EH (cell line): ENCODE measurements at regions not wholly inside any gene's neighbourhood (a gene's known extent, or its start where the extent isn't known, plus 50 kb on each side); places are given as distances from the start of the nearest gene placed in this dataset.
"Not testable (repeated sequence)": the region's sequence is repeated elsewhere in the genome, so short reads cannot be mapped to it uniquely, and the experiment has no call there.

Experiments used
- DNase-seq: peaks from one replicate; pipeline ENCODE4 v3.0.0-alpha.2; 2015; ENCODE audit warnings: low read depth

DNA sequence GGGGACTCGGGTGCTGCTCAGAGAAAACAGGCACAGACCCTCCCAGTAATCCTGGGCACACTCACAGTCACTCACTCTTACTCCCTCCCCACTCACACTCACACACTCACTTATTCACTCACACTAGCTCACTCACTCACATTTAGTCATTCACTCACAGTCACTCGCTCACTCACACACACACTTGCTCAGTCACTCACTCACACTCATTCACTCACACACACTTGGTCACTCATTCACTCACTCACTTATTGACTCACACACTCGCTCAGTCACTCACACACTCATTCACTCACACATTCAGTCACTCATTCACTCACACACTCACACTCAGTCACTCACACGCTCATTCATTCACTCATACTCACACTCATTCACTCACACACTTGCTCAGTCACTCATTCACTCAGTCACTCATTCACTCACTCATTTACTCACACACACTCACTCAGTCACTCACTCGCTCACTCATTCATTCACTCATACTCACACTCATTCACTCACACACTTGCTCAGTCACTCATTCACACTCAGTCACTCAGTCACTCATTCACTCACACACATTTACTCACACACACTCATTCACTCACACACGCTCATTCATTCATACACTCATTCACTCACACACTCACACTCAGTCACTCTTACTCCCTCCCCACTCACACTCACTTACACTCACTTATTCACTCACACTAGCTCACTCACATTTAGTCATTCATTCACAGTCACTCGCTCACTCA is 164.2 kb upstream of the C1orf174 start:
- DNase-seq: no peak

- DNase-seq: no peak
These were observed 167.0 kb upstream of the C1orf174 start for GRCh38 chr1:4066860-4067599.

DNA sequence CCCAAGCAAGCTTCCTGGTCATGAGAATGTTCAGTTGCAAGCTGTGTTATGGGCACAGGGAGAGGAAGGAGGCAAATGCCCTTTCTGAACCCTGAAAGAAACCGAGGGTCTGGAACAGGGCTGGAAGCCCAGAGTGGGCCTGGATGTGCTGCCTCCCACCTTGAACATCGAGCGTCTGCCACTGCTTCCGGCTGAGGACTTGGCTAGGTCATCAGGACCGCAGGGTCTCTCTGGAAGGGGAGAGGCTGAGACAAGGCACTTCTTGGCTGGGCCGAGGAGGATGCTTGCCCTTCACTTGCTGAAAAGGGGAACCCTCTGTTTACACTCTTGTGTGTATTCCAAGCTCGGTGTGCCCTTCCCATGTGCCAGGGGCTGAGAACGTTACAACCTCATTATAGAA is 168.0 kb upstream of the C1orf174 start:
- no peak for DNase-seq

DNA sequence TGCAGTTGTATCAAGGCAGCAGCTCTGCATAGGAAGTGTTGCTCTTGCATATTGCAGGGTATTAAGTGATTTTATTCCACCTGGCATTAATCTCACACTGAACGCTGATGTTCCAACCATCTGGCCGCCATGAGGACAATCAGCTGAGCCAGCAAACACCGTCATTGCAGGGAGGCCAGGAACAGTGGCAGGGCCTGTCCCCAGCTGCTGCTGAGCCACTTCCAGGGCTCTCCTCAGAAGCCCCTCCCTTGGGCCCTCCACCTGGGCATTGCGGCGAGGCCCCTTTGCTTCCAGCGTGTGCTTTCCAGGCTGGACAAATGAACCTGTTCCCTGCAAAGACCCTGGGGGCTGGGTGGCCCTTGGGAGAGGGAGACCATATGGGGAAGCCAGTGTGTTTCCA is 171.6 kb upstream of the C1orf174 start:
- DNase-seq: no peak

- no peak for DNase-seq
These were observed 172.5 kb upstream of the C1orf174 start for GRCh38 chr1:4072481-4073153.

DNA sequence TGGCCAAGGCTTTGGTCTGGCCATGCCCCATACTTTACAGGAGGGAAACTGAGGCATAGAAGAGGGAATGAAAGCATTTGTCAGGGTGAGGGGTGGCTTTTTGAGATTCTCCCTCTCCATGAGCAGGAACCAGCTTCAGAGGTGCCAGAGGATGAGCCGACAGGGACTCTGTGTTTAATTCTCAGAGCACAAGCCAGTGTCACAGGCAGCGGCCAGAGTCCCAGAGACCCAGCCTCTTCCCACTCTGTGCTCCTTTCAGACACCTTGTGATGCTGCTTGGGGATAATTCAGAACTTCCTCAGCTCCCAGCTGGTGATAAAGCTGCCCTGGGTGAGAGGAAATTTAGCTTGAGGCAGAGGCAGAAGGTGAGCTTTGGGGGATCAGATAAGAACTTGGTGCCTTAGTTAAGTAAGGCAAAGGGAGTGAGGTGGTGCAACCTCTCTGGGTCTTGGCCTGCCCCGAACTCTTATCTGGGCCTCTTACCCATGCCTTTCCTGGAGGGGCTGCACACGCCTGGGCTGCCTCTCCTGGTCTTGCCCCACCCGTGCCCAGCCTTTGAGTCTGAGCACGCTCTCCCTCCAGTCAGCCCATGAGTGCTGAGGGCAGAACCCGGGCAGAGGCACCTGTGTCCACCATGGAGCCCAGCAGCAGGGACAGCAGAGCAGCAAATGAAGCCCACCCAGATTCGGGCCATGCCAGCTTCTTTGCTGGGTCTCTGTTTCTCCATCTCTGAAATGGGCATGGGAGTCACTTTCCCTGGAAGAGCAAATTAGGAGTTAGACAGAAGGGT is 175.6 kb upstream of the C1orf174 start:
- DNase-seq: no peak

- no peak for DNase-seq
These were observed 176.3 kb upstream of the C1orf174 start for GRCh38 chr1:4076346-4076745.

GRCh38 chr1:4078091-4078962 is 178.3 kb upstream of the C1orf174 start:
- DNase-seq: not testable (repeated sequence)

GRCh38 chr1:4079815-4080214 is 179.7 kb upstream of the C1orf174 start:
- DNase-seq: no peak

GRCh38 chr1:4081806-4082711 is 182.0 kb upstream of the C1orf174 start:
- DNase-seq: no peak

DNA sequence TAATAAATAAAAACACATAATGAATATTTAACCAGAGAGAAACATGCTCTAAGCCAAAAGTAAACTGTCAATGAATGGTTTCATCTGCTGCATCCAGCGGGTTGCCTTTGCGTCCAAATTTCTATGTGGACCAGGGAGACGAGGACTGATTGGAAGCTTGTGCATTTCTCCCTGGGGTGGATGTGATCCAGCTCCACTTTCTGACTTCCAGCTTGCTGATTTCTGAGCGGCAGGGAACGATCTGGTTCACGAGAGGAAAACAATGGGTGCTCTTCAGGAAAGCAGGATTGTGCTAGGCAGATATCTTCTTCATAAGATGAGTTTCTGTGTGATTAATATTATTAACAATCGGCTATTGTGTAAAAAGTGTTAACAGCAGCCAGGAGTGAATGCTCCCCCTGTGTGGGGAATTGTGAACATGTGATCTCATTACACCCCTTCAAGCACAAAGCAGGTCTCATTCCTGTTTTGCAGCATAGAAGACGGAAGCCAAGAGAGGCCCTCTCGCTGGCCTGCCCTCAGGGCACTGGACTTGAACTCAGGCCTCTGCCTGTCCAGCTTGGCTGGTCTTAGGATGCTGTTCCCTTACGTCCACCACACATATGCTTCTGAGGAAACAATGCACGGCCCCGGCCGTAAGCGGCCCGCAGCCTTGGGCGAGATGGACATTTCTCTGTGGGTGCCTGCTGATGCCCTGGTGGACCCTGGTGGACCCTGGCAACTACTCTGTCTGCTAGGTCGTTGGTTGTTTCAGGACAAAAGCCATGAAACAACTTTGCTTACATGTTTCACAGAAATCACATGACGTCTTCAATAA is 183.4 kb upstream of the C1orf174 start:
- DNase-seq: no peak

DNA sequence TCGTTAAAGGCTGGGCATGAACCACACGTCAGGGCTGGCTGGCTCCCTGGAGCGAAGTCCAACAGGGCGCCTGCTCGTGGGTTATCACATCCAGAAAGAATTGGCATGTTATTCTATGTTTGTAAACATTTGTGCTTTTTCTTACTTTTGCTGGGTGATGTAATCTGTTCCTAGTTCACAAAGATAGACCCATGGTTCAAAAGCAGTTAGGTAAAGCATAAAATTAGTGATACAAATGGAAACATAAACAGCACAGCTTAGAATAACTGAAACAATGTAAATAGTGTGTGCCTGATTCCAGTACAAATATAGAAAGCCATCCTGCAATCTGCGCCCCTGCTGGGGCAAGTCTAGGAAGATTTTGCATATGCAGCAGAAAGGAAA is 184.0 kb upstream of the C1orf174 start:
- no peak for DNase-seq

GRCh38 chr1:4084446-4084845 is 184.4 kb upstream of the C1orf174 start:
- no peak for DNase-seq

- DNase-seq: no peak
These were observed 184.8 kb upstream of the C1orf174 start for GRCh38 chr1:4084896-4085295.

- no peak for DNase-seq
These were observed 185.5 kb upstream of the C1orf174 start for GRCh38 chr1:4085546-4085945.

DNA sequence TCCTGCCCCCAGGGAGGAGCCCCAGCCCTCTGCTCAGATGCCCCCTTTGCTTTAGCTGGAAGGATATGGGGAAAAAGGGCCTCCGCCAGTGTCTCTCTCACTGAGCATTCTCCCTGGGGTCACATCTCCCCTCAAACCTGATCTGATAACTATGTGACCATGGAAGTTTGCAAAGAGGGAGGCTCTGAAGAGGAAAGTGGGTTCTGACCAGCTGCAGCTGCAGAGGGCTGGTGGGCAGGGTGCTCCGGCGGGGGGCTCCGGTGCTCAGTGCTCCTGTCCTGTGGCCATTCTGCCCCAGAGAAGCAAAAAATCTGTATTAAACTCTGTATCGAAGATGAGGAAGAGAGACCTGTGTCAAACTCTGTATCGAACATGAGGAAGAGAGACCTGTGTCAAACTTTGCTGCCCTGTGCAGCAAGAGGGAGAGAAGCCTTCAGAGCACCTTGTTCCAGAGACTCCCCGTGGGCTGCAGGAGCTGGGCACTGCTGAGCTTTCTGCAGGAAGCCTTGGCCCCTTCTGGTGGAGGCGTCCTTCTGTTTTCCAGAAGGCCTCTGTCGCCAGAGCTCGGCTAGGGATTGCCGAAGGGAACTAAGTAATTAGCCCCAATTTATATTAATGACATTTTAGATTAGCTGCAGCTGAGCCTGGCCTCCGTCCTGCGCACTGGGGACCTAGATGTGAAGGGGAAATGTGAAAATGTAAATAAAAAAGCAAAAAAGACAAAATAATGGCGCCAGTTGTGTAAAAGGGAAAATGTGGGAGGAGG is 186.2 kb upstream of the C1orf174 start:
- no peak for DNase-seq

DNA sequence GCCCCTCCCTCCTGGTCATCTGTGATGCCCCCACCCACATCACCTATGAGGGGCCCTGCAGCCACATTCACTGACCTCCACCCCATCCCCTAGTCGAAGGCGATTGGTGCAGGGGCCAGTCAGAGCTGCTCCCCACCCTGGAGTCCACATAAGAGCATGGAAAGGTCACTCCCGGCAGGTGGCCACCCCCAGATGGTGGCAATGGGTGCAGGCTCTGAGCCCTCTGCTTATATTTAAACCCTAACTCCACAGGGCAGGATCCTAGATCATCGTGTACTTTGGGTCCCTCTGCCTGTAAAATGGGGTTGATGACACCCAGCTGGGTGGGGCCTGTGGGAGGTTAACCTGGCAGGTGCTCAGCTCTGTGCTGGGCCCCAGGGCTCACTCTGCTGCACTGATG is 186.8 kb upstream of the C1orf174 start:
- DNase-seq: no peak

GRCh38 chr1:4087530-4088420 is 187.7 kb upstream of the C1orf174 start:
- DNase-seq: no peak
